Stomach smooth muscle (tissue), 2 donors: ENCODE measurements at regions not wholly inside any gene's neighbourhood (a gene's known extent, or its start where the extent isn't known, plus 50 kb on each side); places are given as distances from the start of the nearest gene placed in this dataset.

ENCODE experiments used
- H3K27ac ChIP-seq: one replicate; pipeline ENCODE4 v1.7.0; 2013; ENCODE audit warnings: mild to moderate bottlenecking, low read length, inconsistent platforms
- H3K27me3 ChIP-seq, 2 donors: one replicate each; pipeline ENCODE4 v1.7.0; 2013; ENCODE audit warnings: low read length in 2 of 2; ENCODE audit not compliant: insufficient read depth in 2 of 2, control insufficient read depth in 1 of 2
- H3K36me3 ChIP-seq, 2 donors: one replicate each; pipeline ENCODE4 v1.7.0; 2013; ENCODE audit warnings: low read length in 2 of 2; ENCODE audit not compliant: control insufficient read depth in 2 of 2, insufficient read depth in 2 of 2
- H3K4me1 ChIP-seq: one replicate; pipeline ENCODE4 v1.7.0; 2013; ENCODE audit warnings: low read length; ENCODE audit not compliant: control insufficient read depth, insufficient read depth
- H3K4me3 ChIP-seq, 2 donors: one replicate each; pipeline ENCODE4 v1.7.0; 2013; ENCODE audit warnings: low read length in 2 of 2
- H3K9ac ChIP-seq, 2 donors: one replicate each; pipeline ENCODE4 v1.7.0; 2013; ENCODE audit warnings: low read length in 2 of 2, mild to moderate bottlenecking in 1 of 2
- H3K9me3 ChIP-seq, 2 donors: one replicate each; pipeline ENCODE4 v1.7.0; 2013; ENCODE audit warnings: low read length in 2 of 2; ENCODE audit not compliant: control insufficient read depth in 2 of 2
- donor health status: healthy.
- donor health status: Pancreatic carcinoma.

DNA sequence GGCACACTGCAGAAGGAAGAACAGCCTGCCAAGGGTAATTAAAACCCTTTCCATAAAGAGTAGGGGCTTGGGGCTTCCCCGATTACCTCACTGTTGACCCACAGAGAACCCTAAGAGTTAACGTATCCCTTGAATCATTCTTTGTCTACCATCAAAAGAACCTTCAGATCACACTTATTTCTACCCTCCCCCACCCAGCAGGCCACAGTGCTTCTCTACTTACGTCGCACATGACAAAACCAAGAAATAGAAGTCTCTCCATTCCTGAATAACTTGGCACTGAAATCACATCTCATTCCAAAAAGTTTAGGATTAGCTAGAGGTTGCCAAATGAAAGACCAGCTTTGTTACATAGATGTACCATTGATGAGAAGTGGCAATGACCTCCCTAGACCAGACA, 268.7 kb upstream of the GAS1 start:
- Histone ChIP-seq H3K4me3 (no peak overlapping the region), H3K9me3 (no peaks in the 10 kb centered on the region), H3K9ac (no peak overlapping the region), H3K4me1 (no peaks in the 10 kb centered on the region), H3K27me3 (no peaks in the 10 kb centered on the region), H3K36me3 (no peaks in the 10 kb centered on the region), H3K27ac (no peak overlapping the region)

DNA sequence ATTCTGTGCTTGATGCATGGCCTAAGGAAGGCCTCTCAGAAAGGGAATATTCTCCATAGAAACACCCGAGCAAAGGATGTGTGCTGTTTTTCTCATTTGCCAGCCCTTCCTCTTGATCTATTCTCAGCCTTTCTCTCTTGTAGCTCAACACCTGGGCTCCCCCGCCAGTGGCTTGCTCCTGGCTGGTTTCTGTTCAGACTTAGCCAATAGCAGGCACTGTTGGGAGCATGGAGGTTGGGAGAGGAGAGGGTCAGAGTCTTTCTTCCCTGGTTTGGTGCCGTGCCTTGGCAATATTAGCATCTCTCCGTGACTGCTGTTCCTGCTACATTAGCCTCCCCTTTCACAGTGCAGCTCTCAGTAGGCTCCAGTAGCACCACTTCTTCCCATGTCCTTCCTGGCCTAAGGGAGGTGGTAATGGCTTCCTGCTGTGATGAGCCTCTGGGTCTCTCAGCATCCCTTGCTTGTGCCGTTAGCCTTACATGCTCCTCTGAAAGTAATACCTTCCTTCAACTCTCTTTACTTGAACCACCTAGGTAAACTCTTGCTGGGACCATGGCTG, 269.7 kb upstream of the GAS1 start:
- H3K9ac ChIP-seq: no peak overlapping the region
- H3K4me1 ChIP-seq: no peaks in the 10 kb centered on the region

DNA sequence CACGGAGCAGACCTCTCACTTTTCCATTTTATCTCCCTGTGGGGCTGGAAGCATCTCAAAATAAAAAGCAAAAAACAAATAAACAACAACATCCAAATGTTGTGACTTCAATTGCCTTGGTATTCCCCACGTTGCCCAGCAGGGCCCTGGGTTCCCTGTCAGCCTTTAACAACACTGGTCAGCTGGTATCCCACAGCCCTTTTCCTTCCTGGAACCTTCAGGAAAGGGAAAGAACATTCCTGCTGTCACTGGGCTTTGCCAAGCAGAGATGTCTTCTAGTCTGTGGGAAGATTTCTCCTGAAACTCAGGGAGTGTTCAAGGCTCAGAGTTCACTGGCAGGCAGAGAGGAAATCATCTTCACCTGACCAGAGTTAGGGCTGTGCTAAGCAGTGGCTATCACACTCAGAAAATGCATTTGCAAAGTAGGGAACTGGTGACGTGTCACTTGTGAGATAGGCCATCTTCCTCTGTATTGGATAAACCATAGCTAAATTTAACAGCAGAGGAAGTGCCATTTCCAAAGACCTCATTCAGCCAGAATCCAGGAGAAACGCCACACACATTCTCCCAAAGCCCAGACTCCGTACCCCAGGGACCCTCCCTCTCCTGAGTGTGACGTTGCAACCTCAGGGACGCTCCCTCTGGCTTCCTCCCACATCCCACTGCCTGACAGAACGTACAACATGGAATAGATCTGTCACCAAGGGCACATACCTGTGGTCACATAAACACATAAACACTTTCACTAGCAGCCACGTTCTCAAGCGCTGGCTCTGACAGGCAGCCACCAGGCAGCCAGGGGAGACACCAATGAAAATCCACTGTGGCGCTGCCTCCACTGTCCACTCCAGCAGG, 274.0 kb upstream of the DAPK1 start:
- Histone ChIP-seq H3K4me3 (no peak overlapping the region), H3K27me3 (peaks cover 0 to 4% of the 10 kb centered on the region in 2 donors), H3K36me3 (no peaks in the 10 kb centered on the region), H3K27ac (no peak overlapping the region), H3K9me3 (no peaks in the 10 kb centered on the region), H3K4me1 (peaks cover 8% of the 10 kb centered on the region), H3K9ac (no peak overlapping the region)

More for the DNA sequence above, 269.7 kb upstream of the GAS1 start:
- H3K4me3 ChIP-seq: no peak overlapping the region
- no peaks in the 10 kb centered on the region for H3K27me3 ChIP-seq
- no peaks in the 10 kb centered on the region for H3K36me3 ChIP-seq
- no peak overlapping the region for H3K27ac ChIP-seq
- H3K9me3 ChIP-seq: no peaks in the 10 kb centered on the region

DNA sequence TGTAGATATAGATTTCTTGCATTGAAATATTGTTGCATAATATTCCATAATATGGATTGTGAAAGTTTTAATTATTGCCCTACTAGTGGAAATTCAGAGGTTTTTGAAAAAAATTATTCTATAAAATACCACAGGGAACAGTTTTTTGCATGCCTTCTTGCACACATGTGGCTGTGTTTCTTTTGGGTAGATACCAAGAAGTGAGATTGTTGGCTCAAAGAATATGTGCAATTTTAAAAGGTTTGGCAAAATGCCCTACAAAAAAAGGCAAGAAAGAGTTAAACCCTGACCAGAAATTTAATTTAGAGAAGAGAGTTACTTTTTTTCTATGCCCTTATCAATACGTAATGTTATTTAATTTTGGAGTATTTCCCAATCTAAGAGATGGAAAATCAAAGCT, 270.8 kb upstream of the DAPK1 start:
- no peak overlapping the region for H3K9ac ChIP-seq
- no peaks in the 10 kb centered on the region for H3K36me3 ChIP-seq
- H3K9me3 ChIP-seq: no peaks in the 10 kb centered on the region
- H3K27ac ChIP-seq: no peak overlapping the region
- H3K27me3 ChIP-seq: peaks cover 0 to 4% of the 10 kb centered on the region in 2 donors
- H3K4me1 ChIP-seq: peaks cover 8% of the 10 kb centered on the region
- no peak overlapping the region for H3K4me3 ChIP-seq

- peaks cover 0 to 4% of the 10 kb centered on the region in 2 donors for H3K27me3 ChIP-seq
- H3K27ac ChIP-seq: no peak overlapping the region
- H3K9ac ChIP-seq: no peak overlapping the region
- peaks cover 8% of the 10 kb centered on the region for H3K4me1 ChIP-seq
- H3K4me3 ChIP-seq: no peak overlapping the region
- no peaks in the 10 kb centered on the region for H3K36me3 ChIP-seq
- no peaks in the 10 kb centered on the region for H3K9me3 ChIP-seq
These were observed 270.2 kb upstream of the DAPK1 start for GRCh38 chr9:87227456-87227855.

GRCh38 chr9:87229108-87229507, 268.6 kb upstream of the DAPK1 start:
- Histone ChIP-seq H3K4me3 (no peak overlapping the region), H3K27ac (no peak overlapping the region), H3K36me3 (no peaks in the 10 kb centered on the region), H3K9ac (no peak overlapping the region), H3K27me3 (no peaks in the 10 kb centered on the region), H3K9me3 (no peaks in the 10 kb centered on the region), H3K4me1 (peaks cover under 1% of the 10 kb centered on the region)

GRCh38 chr9:87233431-87233830, 264.2 kb upstream of the DAPK1 start:
- no peaks in the 10 kb centered on the region for H3K4me1 ChIP-seq
- no peak overlapping the region for H3K27ac ChIP-seq
- no peak overlapping the region for H3K4me3 ChIP-seq
- no peaks in the 10 kb centered on the region for H3K9me3 ChIP-seq
- H3K36me3 ChIP-seq: no peaks in the 10 kb centered on the region
- no peak overlapping the region for H3K9ac ChIP-seq
- H3K27me3 ChIP-seq: no peaks in the 10 kb centered on the region

DNA sequence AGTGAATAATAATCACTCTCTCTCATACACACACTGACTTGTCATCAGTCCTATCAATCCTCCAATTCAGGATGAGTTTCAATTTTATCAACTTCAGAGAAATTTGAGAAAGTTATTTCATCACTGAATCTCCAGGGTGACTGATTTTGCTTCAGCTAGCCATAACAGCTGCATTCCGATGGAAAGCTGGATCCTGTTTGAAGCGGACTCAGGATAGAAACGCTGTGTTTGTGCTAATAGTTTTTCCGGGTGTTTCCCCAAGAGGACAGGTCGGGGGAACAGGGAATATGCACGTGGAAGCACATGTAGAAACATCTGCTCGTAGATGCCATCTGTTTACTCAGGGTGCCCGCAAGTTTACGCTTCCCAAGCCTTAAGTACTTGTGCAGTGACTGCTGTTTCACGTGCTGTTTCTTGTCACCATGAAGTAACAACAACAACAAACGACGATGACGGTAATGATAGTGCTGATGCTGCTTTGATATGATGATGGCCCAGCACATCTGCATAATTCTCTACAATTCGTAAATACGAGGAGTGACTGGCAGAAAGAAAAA, 263.7 kb upstream of the DAPK1 start:
- Histone ChIP-seq H3K9ac (no peak overlapping the region), H3K4me3 (no peak overlapping the region), H3K36me3 (no peaks in the 10 kb centered on the region), H3K4me1 (no peaks in the 10 kb centered on the region), H3K27ac (no peak overlapping the region), H3K9me3 (no peaks in the 10 kb centered on the region), H3K27me3 (no peaks in the 10 kb centered on the region)

DNA sequence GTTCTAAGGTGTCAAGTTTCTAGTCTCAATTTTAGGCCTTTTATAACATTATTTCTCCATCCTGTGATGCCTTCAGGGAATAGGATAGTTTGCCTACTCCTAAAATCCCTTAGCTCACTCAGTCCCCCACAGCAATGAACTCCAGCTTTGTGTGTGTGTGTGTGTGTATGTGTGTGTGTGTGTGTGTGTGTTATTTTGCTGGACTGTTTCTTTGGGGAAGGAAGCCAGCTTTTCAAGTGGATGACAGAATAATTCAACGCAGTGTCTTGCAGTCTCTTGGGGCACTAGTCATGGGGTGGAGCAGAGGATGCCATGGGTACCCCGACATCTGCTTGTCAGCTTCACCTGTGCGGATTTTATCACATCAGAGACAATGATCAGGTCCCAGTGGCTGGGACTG, 262.8 kb upstream of the DAPK1 start:
- Histone ChIP-seq H3K4me1 (no peaks in the 10 kb centered on the region), H3K9ac (no peak overlapping the region), H3K27ac (no peak overlapping the region), H3K27me3 (no peaks in the 10 kb centered on the region), H3K9me3 (no peaks in the 10 kb centered on the region), H3K4me3 (no peak overlapping the region), H3K36me3 (no peaks in the 10 kb centered on the region)

- no peak overlapping the region for H3K27ac ChIP-seq
- H3K4me1 ChIP-seq: no peaks in the 10 kb centered on the region
- H3K36me3 ChIP-seq: no peaks in the 10 kb centered on the region
- H3K4me3 ChIP-seq: no peak overlapping the region
- no peaks in the 10 kb centered on the region for H3K9me3 ChIP-seq
- no peak overlapping the region for H3K9ac ChIP-seq
- H3K27me3 ChIP-seq: no peaks in the 10 kb centered on the region
These were observed 261.1 kb upstream of the DAPK1 start for GRCh38 chr9:87236546-87236945.

DNA sequence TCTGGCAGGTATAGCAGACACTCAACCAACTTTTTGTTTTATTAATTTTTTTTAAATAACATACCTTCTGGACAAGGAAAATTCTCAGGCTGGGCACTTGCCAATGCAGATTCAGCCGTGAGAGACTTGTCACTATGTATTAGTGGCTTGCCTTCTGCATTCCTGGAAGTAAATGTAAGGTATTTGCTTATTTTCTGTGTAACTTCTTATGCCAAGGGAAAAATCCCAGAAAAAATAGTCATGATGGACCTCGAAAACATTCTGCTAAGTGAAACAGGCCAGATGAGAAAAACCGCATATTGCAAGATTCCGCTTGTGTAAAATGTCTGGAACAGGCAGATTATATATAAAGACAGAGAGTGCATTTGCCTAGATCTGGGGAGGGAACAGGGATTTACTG, 260.3 kb upstream of the DAPK1 start:
- Histone ChIP-seq H3K9ac (no peak overlapping the region), H3K9me3 (no peaks in the 10 kb centered on the region), H3K4me3 (no peak overlapping the region), H3K27ac (no peak overlapping the region), H3K36me3 (no peaks in the 10 kb centered on the region), H3K27me3 (no peaks in the 10 kb centered on the region), H3K4me1 (no peaks in the 10 kb centered on the region)
